Omental fat pad (tissue), 3 donors: ENCODE measurements at regions not wholly inside any gene's neighbourhood (a gene's known extent, or its start where the extent isn't known, plus 50 kb on each side); places are given as distances from the start of the nearest gene placed in this dataset.
"Not testable (repeated sequence)": the region's sequence is repeated elsewhere in the genome, so short reads cannot be mapped to it uniquely, and the experiment has no call there.

Experiments
- ATAC-seq: fragments of 150-250 bp; one replicate; pipeline ENCODE4 v1.9.1; 2016; ENCODE audit warnings: mild to moderate bottlenecking, moderate library complexity; ENCODE audit not compliant: low FRiP score
- DNase-seq: peaks from one replicate; pipeline ENCODE4 v3.0.0-alpha.2; 2019; ENCODE audit warnings: low spot score
- CTCF ChIP-seq, 3 donors: fragments of 450-650 bp; IDR thresholded peaks; one replicate each; pipeline ENCODE4 v1.5.1; 2016 to 2017; ENCODE audit warnings: antibody characterized with exemption in 3 of 3, mild to moderate bottlenecking in 3 of 3, moderate library complexity in 2 of 3

- DNase-seq, result no peak
- ATAC-seq, result no peak
- no peak for TF ChIP-seq CTCF (IDR thresholded peaks at IDR 0.05)
Measured at GRCh38 chr4:123025398-123025797, 103.0 kb upstream of the NUDT6 start.

- not testable (repeated sequence) for DNase-seq, ATAC-seq
Measured at GRCh38 chr4:123026015-123026414, 103.6 kb upstream of the NUDT6 start.

GRCh38 chr4:123031664-123032063, 109.3 kb upstream of the NUDT6 start:
- DNase-seq, result no peak
- TF ChIP-seq CTCF (IDR thresholded peaks at IDR 0.05), result no peak
- ATAC-seq, result no peak

- DNase-seq, result no peak
- ATAC-seq, result no peak
Measured at GRCh38 chr4:123034023-123034422, 111.6 kb upstream of the NUDT6 start.

GRCh38 chr4:123035239-123035638, 112.8 kb upstream of the NUDT6 start:
- no peak for DNase-seq
- no peak for TF ChIP-seq CTCF (IDR thresholded peaks at IDR 0.05)
- no peak for ATAC-seq

More at GRCh38 chr4:123034023-123034422, 111.6 kb upstream of the NUDT6 start:
- TF ChIP-seq CTCF (IDR thresholded peaks at IDR 0.05), result no peak

GRCh38 chr4:123037804-123038203, 115.4 kb upstream of the NUDT6 start:
- no peak for TF ChIP-seq CTCF (IDR thresholded peaks at IDR 0.05)
- no peak for ATAC-seq
- no peak for DNase-seq

GRCh38 chr4:123042095-123042494, 119.7 kb upstream of the NUDT6 start:
- no peak for DNase-seq
- no peak for TF ChIP-seq CTCF (IDR thresholded peaks at IDR 0.05)
- no peak for ATAC-seq

GRCh38 chr4:123043013-123043412, 120.6 kb upstream of the NUDT6 start:
- no peak for TF ChIP-seq CTCF (IDR thresholded peaks at IDR 0.05)

More at GRCh38 chr4:123043013-123043412, 120.6 kb upstream of the NUDT6 start:
- DNase-seq (no peak), ATAC-seq (no peak)
